Right lobe of liver (tissue), 4 donors: ENCODE measurements at regions not wholly inside any gene's neighbourhood (a gene's known extent, or its start where the extent isn't known, plus 50 kb on each side); places are given as distances from the start of the nearest gene placed in this dataset.

Experiments
- POLR2A ChIP-seq: fragments of 450-650 bp; IDR thresholded peaks from one replicate; pipeline ENCODE4 v1.6.1; 2017; ENCODE audit warnings: antibody characterized with exemption, mild to moderate bottlenecking
- TF ChIP-seq, protein P1 (sequence below), 4 donors: fragments of 200-600 bp in 3 of 4; fragments of 450-650 bp in 1 of 4; IDR thresholded peaks; one replicate each; pipeline versions ENCODE4 v1.5.1 to v1.8.0; 2016 to 2022; ENCODE audit warnings: antibody characterized with exemption in 4 of 4, mild to moderate bottlenecking in 2 of 4
- donor health status: DM: no; HTN: no; CAD: no.
- donor health status: DM: no; HTN: no; CAD: no.
- donor health status: DM: no; HTN: yes; CAD: no.

DNA sequence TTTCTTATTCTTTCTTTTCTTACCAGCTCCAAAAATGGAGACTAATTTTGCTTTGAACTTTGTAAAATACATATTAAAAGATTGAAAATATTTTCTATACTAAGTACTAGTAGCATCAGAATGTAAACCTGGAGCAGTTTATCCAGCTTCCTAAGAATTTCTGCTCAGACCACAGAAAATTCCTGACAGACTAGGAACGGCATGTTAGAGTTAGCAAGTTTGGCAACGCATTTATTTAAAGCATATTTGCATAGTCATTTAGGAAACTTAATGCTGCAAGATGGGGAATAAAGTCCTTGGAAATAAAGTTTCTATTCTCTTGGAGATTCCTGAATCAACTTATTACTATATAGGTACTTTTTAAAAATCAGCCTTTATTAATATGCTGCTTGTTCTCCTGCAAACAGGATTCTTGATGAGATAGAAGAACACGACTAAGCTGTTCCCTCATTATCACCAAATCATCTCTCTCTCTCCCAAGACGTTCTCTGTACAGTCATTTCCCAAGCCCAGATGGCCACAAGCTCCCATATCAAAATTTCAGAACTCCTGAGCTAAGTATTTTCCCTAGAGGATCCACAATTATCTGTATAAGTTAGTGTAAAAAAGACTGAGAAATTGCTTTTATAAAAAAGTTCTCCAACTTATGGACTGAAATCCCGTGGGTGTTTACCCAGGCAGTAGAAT, 305.8 kb upstream of the NEBL start:
- TF ChIP-seq, protein P1, sequence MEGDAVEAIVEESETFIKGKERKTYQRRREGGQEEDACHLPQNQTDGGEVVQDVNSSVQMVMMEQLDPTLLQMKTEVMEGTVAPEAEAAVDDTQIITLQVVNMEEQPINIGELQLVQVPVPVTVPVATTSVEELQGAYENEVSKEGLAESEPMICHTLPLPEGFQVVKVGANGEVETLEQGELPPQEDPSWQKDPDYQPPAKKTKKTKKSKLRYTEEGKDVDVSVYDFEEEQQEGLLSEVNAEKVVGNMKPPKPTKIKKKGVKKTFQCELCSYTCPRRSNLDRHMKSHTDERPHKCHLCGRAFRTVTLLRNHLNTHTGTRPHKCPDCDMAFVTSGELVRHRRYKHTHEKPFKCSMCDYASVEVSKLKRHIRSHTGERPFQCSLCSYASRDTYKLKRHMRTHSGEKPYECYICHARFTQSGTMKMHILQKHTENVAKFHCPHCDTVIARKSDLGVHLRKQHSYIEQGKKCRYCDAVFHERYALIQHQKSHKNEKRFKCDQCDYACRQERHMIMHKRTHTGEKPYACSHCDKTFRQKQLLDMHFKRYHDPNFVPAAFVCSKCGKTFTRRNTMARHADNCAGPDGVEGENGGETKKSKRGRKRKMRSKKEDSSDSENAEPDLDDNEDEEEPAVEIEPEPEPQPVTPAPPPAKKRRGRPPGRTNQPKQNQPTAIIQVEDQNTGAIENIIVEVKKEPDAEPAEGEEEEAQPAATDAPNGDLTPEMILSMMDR (IDR thresholded peaks at IDR 0.05): no peak
- no peak for TF ChIP-seq POLR2A
